ENCODE measurements at regions not wholly inside any gene's neighbourhood (a gene's known extent, or its start where the extent isn't known, plus 50 kb on each side); places are given as distances from the start of the nearest gene placed in this dataset.

DNA sequence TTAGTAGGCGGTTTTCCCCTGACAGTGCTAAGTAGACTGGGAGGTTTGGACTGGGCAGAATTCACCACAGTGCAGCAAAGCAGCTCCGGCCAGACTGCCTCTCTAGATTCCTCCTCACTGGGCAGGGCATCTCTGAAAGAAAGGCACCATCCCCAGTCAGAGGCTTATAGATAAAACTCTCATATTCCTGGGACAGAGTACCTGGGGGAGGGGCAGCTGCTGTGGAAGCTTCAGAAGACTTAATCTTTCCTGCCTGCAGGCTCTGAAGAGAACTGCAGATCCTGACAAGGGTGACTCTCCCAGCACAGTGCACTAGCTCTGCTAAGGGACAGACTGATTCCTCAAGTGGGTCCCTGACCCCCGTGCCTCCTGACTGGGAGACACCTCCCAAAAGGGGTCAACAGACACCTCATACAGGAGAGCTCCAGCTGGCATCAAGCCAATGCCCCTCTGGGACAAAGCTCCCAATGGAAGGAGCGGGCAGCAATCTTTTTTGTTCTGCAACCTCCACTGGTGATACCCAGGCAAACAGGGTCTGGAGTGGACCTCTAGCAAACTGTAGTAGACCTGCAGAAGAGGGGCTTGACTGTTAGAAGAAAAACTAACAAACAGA, 266.8 kb upstream of the CRIM1 start:
- no peak for DNase-seq (ENCODE audit: low read depth)
- no peak overlapping the region for H3K4me3 ChIP-seq (replicated peaks; ENCODE audit: low read depth, low read length)
- TF ChIP-seq, protein P1, sequence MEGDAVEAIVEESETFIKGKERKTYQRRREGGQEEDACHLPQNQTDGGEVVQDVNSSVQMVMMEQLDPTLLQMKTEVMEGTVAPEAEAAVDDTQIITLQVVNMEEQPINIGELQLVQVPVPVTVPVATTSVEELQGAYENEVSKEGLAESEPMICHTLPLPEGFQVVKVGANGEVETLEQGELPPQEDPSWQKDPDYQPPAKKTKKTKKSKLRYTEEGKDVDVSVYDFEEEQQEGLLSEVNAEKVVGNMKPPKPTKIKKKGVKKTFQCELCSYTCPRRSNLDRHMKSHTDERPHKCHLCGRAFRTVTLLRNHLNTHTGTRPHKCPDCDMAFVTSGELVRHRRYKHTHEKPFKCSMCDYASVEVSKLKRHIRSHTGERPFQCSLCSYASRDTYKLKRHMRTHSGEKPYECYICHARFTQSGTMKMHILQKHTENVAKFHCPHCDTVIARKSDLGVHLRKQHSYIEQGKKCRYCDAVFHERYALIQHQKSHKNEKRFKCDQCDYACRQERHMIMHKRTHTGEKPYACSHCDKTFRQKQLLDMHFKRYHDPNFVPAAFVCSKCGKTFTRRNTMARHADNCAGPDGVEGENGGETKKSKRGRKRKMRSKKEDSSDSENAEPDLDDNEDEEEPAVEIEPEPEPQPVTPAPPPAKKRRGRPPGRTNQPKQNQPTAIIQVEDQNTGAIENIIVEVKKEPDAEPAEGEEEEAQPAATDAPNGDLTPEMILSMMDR (IDR thresholded peaks at IDR 0.05; ENCODE audit: low read length, missing control alignments), result no peak

DNA sequence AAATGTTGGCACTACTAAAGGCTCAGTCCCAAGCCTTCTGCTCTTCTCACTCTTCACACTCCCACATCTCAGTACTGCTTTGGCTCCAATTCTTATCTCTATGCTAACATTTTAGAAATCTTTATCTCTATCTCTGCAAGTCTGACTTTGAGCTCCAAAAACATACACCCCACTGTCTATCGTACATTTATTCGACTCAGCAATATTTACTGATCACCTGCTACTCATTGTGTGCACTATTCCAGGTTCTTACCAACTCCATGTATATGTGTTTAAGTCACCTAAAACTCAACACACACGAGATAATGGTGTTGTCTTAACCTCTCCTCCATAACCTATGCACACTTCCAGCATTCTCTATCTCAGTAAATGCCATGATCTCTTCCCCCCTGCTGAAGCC, 268.2 kb upstream of the CRIM1 start:
- no peak for DNase-seq (ENCODE audit: low read depth)
- no peak overlapping the region for H3K4me3 ChIP-seq (replicated peaks; ENCODE audit: low read depth, low read length)
- TF ChIP-seq, protein P1 (IDR thresholded peaks at IDR 0.05; ENCODE audit: low read length, missing control alignments), result no peak

DNA sequence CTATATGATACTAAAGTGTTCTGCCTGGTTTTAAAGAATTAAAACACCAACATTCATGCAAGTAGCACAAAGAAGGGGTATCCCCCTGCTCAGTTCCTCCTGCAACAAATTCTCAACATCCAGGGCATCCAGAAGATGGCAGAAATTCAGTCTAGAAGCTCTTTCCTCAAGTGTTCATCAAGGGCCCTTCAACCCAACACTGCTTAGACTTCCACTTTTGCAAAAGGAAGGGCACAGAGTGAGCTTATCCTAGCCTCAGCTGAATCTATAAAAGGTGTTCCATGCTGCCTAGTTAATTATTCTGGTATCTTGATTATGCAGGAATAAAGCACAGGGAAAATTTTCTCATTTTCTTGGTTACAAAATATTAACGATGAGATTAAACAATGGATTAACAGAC, 275.8 kb upstream of the CRIM1 start:
- no peak overlapping the region for H3K4me3 ChIP-seq (replicated peaks; ENCODE audit: low read depth, low read length)
- no peak for DNase-seq (ENCODE audit: low read depth)
- TF ChIP-seq, protein P1 (IDR thresholded peaks at IDR 0.05; ENCODE audit: low read length, missing control alignments), result no peak

DNA sequence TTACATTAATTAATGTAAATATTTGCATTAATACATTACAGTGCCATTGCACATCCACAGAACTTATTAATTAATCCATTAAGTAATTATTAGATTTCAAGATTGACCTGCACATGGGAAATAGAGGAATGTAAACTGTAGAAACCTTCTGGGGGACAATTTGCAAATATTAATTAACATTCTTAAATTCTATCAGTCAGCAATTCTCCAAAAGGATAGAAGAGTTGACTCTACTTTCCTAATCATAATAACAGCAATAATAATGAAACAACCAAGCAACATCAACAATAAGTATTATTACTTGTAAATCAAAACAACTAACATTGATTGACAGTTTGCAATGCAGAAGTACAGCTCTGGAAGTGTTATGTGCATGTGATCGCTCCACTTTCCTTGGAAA, 281.6 kb upstream of the CRIM1 start:
- no peak overlapping the region for H3K4me3 ChIP-seq (replicated peaks; ENCODE audit: low read depth, low read length)
- DNase-seq (ENCODE audit: low read depth), result no peak
- TF ChIP-seq, protein P1 (IDR thresholded peaks at IDR 0.05; ENCODE audit: low read length, missing control alignments), result no peak

GRCh38 chr2:36071698-36072097, 283.9 kb upstream of the CRIM1 start:
- no peak for DNase-seq (ENCODE audit: low read depth)
- no peak overlapping the region for H3K4me3 ChIP-seq (replicated peaks; ENCODE audit: low read depth, low read length)
- TF ChIP-seq, protein P1 (IDR thresholded peaks at IDR 0.05; ENCODE audit: low read length, missing control alignments), result no peak

GRCh38 chr2:36069074-36069473, 286.5 kb upstream of the CRIM1 start:
- TF ChIP-seq, protein P1 (IDR thresholded peaks at IDR 0.05; ENCODE audit: low read length, missing control alignments), result no peak
- no peak for DNase-seq (ENCODE audit: low read depth)

DNA sequence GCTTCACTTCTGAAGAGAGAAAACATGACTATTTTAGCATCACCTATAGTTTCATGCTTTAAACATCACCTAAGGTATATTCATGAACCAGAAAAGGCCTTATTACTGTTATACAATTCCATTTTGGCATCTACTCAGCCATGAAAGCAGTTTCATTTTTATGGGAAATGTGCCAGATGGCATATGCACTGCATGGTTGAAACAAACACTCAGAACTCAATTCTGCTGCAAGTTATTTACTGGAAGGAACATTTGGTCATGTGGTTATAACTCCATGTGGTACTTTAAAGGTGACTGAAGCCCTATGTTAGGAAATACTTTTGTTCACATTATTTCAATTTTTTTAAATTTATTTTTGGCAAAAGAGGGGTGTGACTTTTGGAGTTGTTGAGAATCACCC, 287.5 kb upstream of the CRIM1 start:
- TF ChIP-seq, protein P1 (IDR thresholded peaks at IDR 0.05; ENCODE audit: low read length, missing control alignments), result no peak
- no peak for DNase-seq (ENCODE audit: low read depth)
- no peak overlapping the region for H3K4me3 ChIP-seq (replicated peaks; ENCODE audit: low read depth, low read length)

More at GRCh38 chr2:36069074-36069473, 286.5 kb upstream of the CRIM1 start:
- no peak overlapping the region for H3K4me3 ChIP-seq (replicated peaks; ENCODE audit: low read depth, low read length)
